HCT116 (cell line): ENCODE measurements at regions not wholly inside any gene's neighbourhood (a gene's known extent, or its start where the extent isn't known, plus 50 kb on each side); places are given as distances from the start of the nearest gene placed in this dataset.

ENCODE experiments used
- EGR1 ChIP-seq: IDR thresholded peaks from 2 replicates; pipeline ENCODE4 v1.6.1; 2012; ENCODE audit warnings: low read depth
- POLR2A ChIP-seq: IDR thresholded peaks from 2 replicates; pipeline ENCODE4 v1.7.0; 2011; ENCODE audit warnings: borderline replicate concordance; ENCODE audit not compliant: insufficient read depth, insufficient read length; ENCODE audit errors: extremely low read depth

DNA sequence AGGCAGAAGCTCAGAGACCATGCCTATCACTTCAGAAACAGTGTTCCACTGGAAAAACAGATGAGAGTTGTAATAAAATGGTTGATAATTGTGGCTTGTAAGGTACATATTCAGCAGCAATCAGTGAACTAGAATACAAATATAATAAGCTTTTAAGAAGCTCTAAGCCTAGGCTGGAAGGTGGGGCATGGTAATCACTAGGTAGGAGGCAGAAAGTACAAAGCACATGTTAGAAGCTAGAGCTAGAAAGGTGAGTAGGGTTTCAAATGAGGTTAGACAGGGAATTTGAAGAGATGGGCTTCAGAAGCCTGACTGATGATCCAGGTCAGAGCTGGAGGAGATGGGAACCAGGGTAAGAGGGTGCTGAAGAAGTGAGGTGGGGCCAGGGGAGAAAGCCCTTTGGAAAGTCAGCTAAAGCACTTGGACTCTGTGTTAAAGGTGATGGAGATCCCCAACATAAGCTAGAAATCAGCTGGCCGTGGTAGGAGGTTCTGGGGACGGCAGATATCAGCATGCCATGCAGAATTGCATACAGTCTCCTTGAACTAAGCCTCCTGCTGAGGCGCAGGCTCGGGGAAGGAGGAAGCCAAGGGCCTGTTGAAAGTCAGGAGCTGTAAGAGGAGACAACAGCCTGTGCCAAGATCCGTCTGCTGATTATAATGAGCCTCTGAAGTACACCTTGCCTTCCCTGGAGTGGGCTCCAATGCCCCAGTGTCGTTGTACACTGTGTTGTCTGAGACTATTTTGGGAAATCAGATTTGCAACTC, 659.4 kb downstream of the BCL11B start:
- TF ChIP-seq EGR1 (no peak), POLR2A (no peak)
